Activated CD8-positive, alpha-beta memory T cell treated with anti-CD3 and anti-CD28 coated beads for 36 hours (primary cell): ENCODE measurements at regions not wholly inside any gene's neighbourhood (a gene's known extent, or its start where the extent isn't known, plus 50 kb on each side); places are given as distances from the start of the nearest gene placed in this dataset.
"Not testable (repeated sequence)": the region's sequence is repeated elsewhere in the genome, so short reads cannot be mapped to it uniquely, and the experiment has no call there.

Source experiments
- CTCF ChIA-PET: fragments of 350-600 bp; sonication (Branson Sonifier 250); formaldehyde crosslinking; loops from one replicate; lab custom pipeline; 2021; ENCODE audit warnings: antibody characterized with exemption; lab: Charles Lee
- POLR2A ChIA-PET: fragments of 350-600 bp; sonication (Branson Sonifier 250); formaldehyde crosslinking; loops from one replicate; lab custom pipeline; 2021; ENCODE audit warnings: antibody characterized with exemption; lab: Charles Lee

GRCh38 chr7:155388561-155388960, 69.4 kb upstream of the EN2 start:
- CTCF ChIA-PET: no interaction called here
- POLR2A ChIA-PET: no interaction called here

- POLR2A ChIA-PET: no interaction called here
- CTCF ChIA-PET: no interaction called here
Observed at GRCh38 chr7:155391414-155391813, 66.5 kb upstream of the EN2 start.

- ChIA-PET POLR2A (no interaction called here), CTCF (no interaction called here)
Observed at GRCh38 chr7:155392726-155393570, 65.0 kb upstream of the EN2 start.

GRCh38 chr7:155394413-155394812, 63.5 kb upstream of the EN2 start:
- ChIA-PET CTCF (interaction anchor here (1.0 kb wide), 1 partner anchor 22 kb away, joined by 3 read pairs; no protein-coding TSS in a partner anchor), POLR2A (no interaction called here)

- POLR2A ChIA-PET: no interaction called here
- CTCF ChIA-PET: interaction anchor here (1.0 kb wide), 1 partner anchor 23 kb away, joined by 3 read pairs; no protein-coding TSS in a partner anchor
Observed at GRCh38 chr7:155395176-155395797, 62.6 kb upstream of the EN2 start.

GRCh38 chr7:155396661-155397060, 61.3 kb upstream of the EN2 start:
- ChIA-PET CTCF (no interaction called here), POLR2A (interaction anchor here (0.5 kb wide), 1 partner anchor 1941 kb away, joined by 3 read pairs; no protein-coding TSS in a partner anchor)

GRCh38 chr7:155397758-155398714, 59.9 kb upstream of the EN2 start:
- CTCF ChIA-PET, POLR2A ChIA-PET: not testable (repeated sequence)

GRCh38 chr7:155398944-155399343, 59.0 kb upstream of the EN2 start:
- CTCF ChIA-PET: interaction anchor here (0.9 kb wide), 1 partner anchor 54 kb away, joined by 4 read pairs; no protein-coding TSS in a partner anchor
- POLR2A ChIA-PET: no interaction called here

GRCh38 chr7:155399577-155399976, 58.4 kb upstream of the EN2 start:
- CTCF ChIA-PET: interaction anchor here (0.9 kb wide), 1 partner anchor 54 kb away, joined by 4 read pairs; no protein-coding TSS in a partner anchor

GRCh38 chr7:155401231-155401630, 56.7 kb upstream of the EN2 start:
- ChIA-PET CTCF (no interaction called here), POLR2A (no interaction called here)

More at GRCh38 chr7:155399577-155399976, 58.4 kb upstream of the EN2 start:
- POLR2A ChIA-PET: no interaction called here

- CTCF ChIA-PET: no interaction called here
- POLR2A ChIA-PET: no interaction called here
Observed at GRCh38 chr7:155401884-155402283, 56.0 kb upstream of the EN2 start.

- POLR2A ChIA-PET: no interaction called here
- CTCF ChIA-PET: no interaction called here
Observed at GRCh38 chr7:155402941-155403340, 55.0 kb upstream of the EN2 start.

- ChIA-PET CTCF (no interaction called here), POLR2A (no interaction called here)
Observed at GRCh38 chr7:155404976-155405375, 53.0 kb upstream of the EN2 start.

- ChIA-PET POLR2A (no interaction called here), CTCF (no interaction called here)
Observed at GRCh38 chr7:155405399-155406318, 52.3 kb upstream of the EN2 start.

GRCh38 chr7:155407799-155408198, 50.1 kb upstream of the EN2 start:
- CTCF ChIA-PET: no interaction called here
- POLR2A ChIA-PET: no interaction called here
